ENCODE measurements at regions not wholly inside any gene's neighbourhood (a gene's known extent, or its start where the extent isn't known, plus 50 kb on each side); places are given as distances from the start of the nearest gene placed in this dataset.

GRCh38 chr5:107294211-107294550, 376.6 kb downstream of the EFNA5 start:
- TF ChIP-seq CTCF (IDR thresholded peaks at IDR 0.05 in 2 of 3, conservative IDR thresholded peaks at IDR 0.05 in 1 of 3; ENCODE audit: borderline replicate concordance in 1 of 3, insufficient read depth in 1 of 3, low read depth in 2 of 3, low read length in 2 of 3): no peak
- TF ChIP-seq POLR2AphosphoS5 (IDR thresholded peaks at IDR 0.05; ENCODE audit: low read depth, low read length): no peak
- TF ChIP-seq POLR2A (IDR thresholded peaks at IDR 0.05; ENCODE audit: borderline replicate concordance, extremely low read depth, insufficient read depth, insufficient read length): no peak

Data from HCT116 (cell line).